HepG2 (cell line): ENCODE measurements at regions not wholly inside any gene's neighbourhood (a gene's known extent, or its start where the extent isn't known, plus 50 kb on each side); places are given as distances from the start of the nearest gene placed in this dataset.

Experiments
- ATAC-seq: fragments of 200-7000 bp; cut with Tn5 transposase; 3 replicates; pipeline ENCODE4 v1.9.1; 2020; ENCODE audit warnings: mild to moderate bottlenecking, moderate library complexity
- BruUV-seq: library from RNA; stranded (reverse); fragments of 400-500 nt; replicated peaks from 2 replicates; lab custom pipeline; 2021; lab: Mats Ljungman, UMichigan
- CTCF ChIA-PET: fragments of 300-600 bp; formaldehyde crosslinking; extraction: SDS; loops from one replicate; lab custom pipeline; 2021; ENCODE audit warnings: low total read pairs, inconsistent platforms, low intra/inter-chr PET ratio; lab: Yijun Ruan, JAX
- POLR2A ChIA-PET: fragments of 350-600 bp; sonication (Branson Sonifier 250); formaldehyde crosslinking; loops from one replicate; lab custom pipeline; 2020; ENCODE audit warnings: antibody characterized with exemption, inconsistent platforms; lab: Yijun Ruan, JAX
- DNase-seq: peaks from one replicate; pipeline ENCODE4 v3.0.0-alpha.2; 2015; ENCODE audit warnings: low spot score
- FAIRE-seq: peaks from 3 replicates; lab custom pipeline; 2011; peaks lifted over from hg19 to GRCh38; lab: Jason Lieb, UNC
- H2AFZ ChIP-seq: one replicate; pipeline ENCODE4 v1.6.1; 2011; ENCODE audit warnings: low read length, inconsistent platforms
- H3K27ac ChIP-seq: fragments of 300-600 bp; 3 replicates; pipeline ENCODE4 v1.8.0; 2011; ENCODE audit warnings: mixed run types, mild to moderate bottlenecking, mixed read lengths, low read length, inconsistent platforms; ENCODE audit not compliant: insufficient read depth; ENCODE audit errors: extremely low read length
- H3K27me3 ChIP-seq, 2 experiments: fragments of 200-600 bp in 1 of 2; 2 replicates in 1 of 2; 3 replicates in 1 of 2; pipeline versions ENCODE4 v1.6.0 to v1.8.0; 2011; ENCODE audit warnings: low read length in 2 of 2, mild to moderate bottlenecking in 2 of 2, moderate library complexity in 2 of 2, inconsistent platforms in 1 of 2; ENCODE audit not compliant: insufficient read depth in 2 of 2, control insufficient read depth in 1 of 2
- H3K36me3 ChIP-seq, 2 experiments: fragments of 200-600 bp in 1 of 2; replicated peaks in 1 of 2; 2 replicates in 1 of 2; 3 replicates in 1 of 2; pipeline versions ENCODE4 v1.5.1 to v1.8.0; 2011; ENCODE audit warnings: low read length in 2 of 2, inconsistent platforms in 1 of 2; ENCODE audit not compliant: insufficient read depth in 2 of 2, control insufficient read depth in 1 of 2
- H3K4me1 ChIP-seq: 2 replicates; pipeline ENCODE4 v1.5.1; 2012; ENCODE audit warnings: low read length, inconsistent platforms; ENCODE audit not compliant: insufficient read depth
- H3K4me2 ChIP-seq: 2 replicates; pipeline ENCODE4 v1.6.0; 2011; ENCODE audit warnings: low read depth, low read length, inconsistent platforms
- H3K4me3 ChIP-seq, 3 experiments: fragments of 200-600 bp in 1 of 3; sonication (generic), shearing (Covaris generic) in 1 of 3; replicated peaks in 1 of 3; 2 replicates each; pipeline ENCODE4 v1.5.1; 2011 to 2016; ENCODE audit warnings: low read length in 3 of 3, inconsistent platforms in 2 of 3, low read depth in 2 of 3, mild to moderate bottlenecking in 2 of 3, control low read depth in 1 of 3, mixed read lengths in 1 of 3; ENCODE audit not compliant: insufficient read depth in 1 of 3
- H3K79me2 ChIP-seq: one replicate; pipeline ENCODE4 v1.6.1; 2011; ENCODE audit warnings: low read length, inconsistent platforms; ENCODE audit not compliant: insufficient read depth
- H3K9ac ChIP-seq: 2 replicates; pipeline ENCODE4 v1.6.0; 2011; ENCODE audit warnings: mild to moderate bottlenecking, low read depth, low read length, inconsistent platforms; ENCODE audit not compliant: insufficient read depth
- H3K9me3 ChIP-seq: 2 replicates; pipeline ENCODE4 v1.5.1; 2012; ENCODE audit warnings: mild to moderate bottlenecking, low read length
- H4K20me1 ChIP-seq: 2 replicates; pipeline ENCODE4 v1.6.0; 2011; ENCODE audit warnings: inconsistent platforms, mild to moderate bottlenecking, low read length, moderate library complexity; ENCODE audit not compliant: insufficient read depth
- DPF2 ChIP-seq: sonication (generic); formaldehyde crosslinking; IDR thresholded peaks from 2 replicates; pipeline ENCODE4 v1.4.0; 2020; ENCODE audit warnings: mild to moderate bottlenecking, low read depth, missing genetic modification reagents, borderline replicate concordance
- JUNB ChIP-seq: sonication (generic); formaldehyde crosslinking; IDR thresholded peaks from 2 replicates; pipeline ENCODE4 v1.8.0; 2022; ENCODE audit warnings: missing genetic modification reagents, mild to moderate bottlenecking, borderline replicate concordance
- RBAK ChIP-seq: sonication (generic); formaldehyde crosslinking; IDR thresholded peaks from 2 replicates; pipeline ENCODE4 v1.5.1; 2020; ENCODE audit warnings: mild to moderate bottlenecking, missing genetic modification reagents
- RXRA ChIP-seq: sonication (generic); formaldehyde crosslinking; IDR thresholded peaks from 2 replicates; pipeline ENCODE4 v1.5.1; 2020; ENCODE audit warnings: missing genetic modification reagents
- SAFB2 ChIP-seq: sonication (generic); formaldehyde crosslinking; IDR thresholded peaks from 2 replicates; pipeline ENCODE4 v1.5.1; 2020; ENCODE audit warnings: missing genetic modification reagents, low read depth, mild to moderate bottlenecking, borderline replicate concordance
- SETDB1 ChIP-seq: sonication (generic); formaldehyde crosslinking; IDR thresholded peaks from 2 replicates; pipeline ENCODE4 v1.5.1; 2020; ENCODE audit warnings: missing genetic modification reagents, mild to moderate bottlenecking, borderline replicate concordance
- SNAPC4 ChIP-seq: sonication (generic); formaldehyde crosslinking; IDR thresholded peaks from 2 replicates; pipeline ENCODE4 v1.4.0; 2020; ENCODE audit warnings: mild to moderate bottlenecking, missing genetic modification reagents
- SRY ChIP-seq: sonication (generic); formaldehyde crosslinking; IDR thresholded peaks from 2 replicates; pipeline ENCODE4 v1.8.0; 2022; ENCODE audit warnings: mild to moderate bottlenecking, missing genetic modification reagents
- SSRP1 ChIP-seq: IDR thresholded peaks from 2 replicates; pipeline ENCODE4 v1.6.1; 2016; ENCODE audit warnings: control low read depth
- ZNF382 ChIP-seq: sonication (generic); formaldehyde crosslinking; IDR thresholded peaks from 2 replicates; pipeline ENCODE4 v1.5.0; 2020; ENCODE audit warnings: missing genetic modification reagents, mild to moderate bottlenecking, borderline replicate concordance
- WGBS: methylation state at CpG from one replicate; pipeline ENCODE4 v1.1.6; 2017; ENCODE audit warnings: low lambda C conversion rate; 5-methylcytosine and 5-hydroxymethylcytosine counted together
- in situ Hi-C: cut with HindIII; loops from 2 replicates; pipeline ENCODE4 v1.10.0; 2017; ENCODE audit warnings: low pct_unique_long_range_greater_than_20kb; ENCODE audit not compliant: extremely low pct_ligation_motif_present
- intact Hi-C: fragments of 100-400 bp; cut with micrococcal nuclease; formaldehyde crosslinking; loops from one replicate; pipeline ENCODE4 v1.10.0; 2022; ENCODE audit not compliant: unreplicated experiment
- TF ChIP-seq, protein P1 (sequence below): sonication (generic); formaldehyde crosslinking; conservative IDR thresholded peaks from 2 replicates; pipeline ENCODE4 v1.8.0; 2022; ENCODE audit warnings: low read depth, missing genetic modification reagents

- Histone ChIP-seq H4K20me1 (no peaks in the 10 kb centered on the region), H3K9ac (no peak overlapping the region), H3K27ac (no peak overlapping the region), H3K79me2 (no peaks in the 10 kb centered on the region), H3K4me3 (no peak overlapping the region), H3K4me2 (no peak overlapping the region), H3K27me3 (no peaks in the 10 kb centered on the region), H3K36me3 (no peaks in the 10 kb centered on the region), H3K4me1 (no peaks in the 10 kb centered on the region), H2AFZ (no peak overlapping the region), H3K9me3 (peaks cover 67% of the 10 kb centered on the region)
- ATAC-seq (no peak), FAIRE-seq (no peak), DNase-seq (no peak)
- ChIA-PET POLR2A (no interaction called here), CTCF (no interaction called here)
- TF ChIP-seq ZNF382 (no peak), DPF2 (CRISPR knock-in tag) (no peak), RBAK (CRISPR knock-in tag) (no peak), RXRA (CRISPR knock-in tag) (no peak), SETDB1 (CRISPR knock-in tag) (no peak)
- intact Hi-C loops (no loop called here), in situ Hi-C loops (no loop called here)
- no TSS peak for BruUV-seq
- WGBS, result 15% methylated on average over 4 of the region's 4 CpGs
Measured at GRCh38 chr7:9453521-9453920, 1020.1 kb downstream of the NXPH1 start.

GRCh38 chr7:9488555-9488954, 1055.1 kb downstream of the NXPH1 start:
- Histone ChIP-seq H3K4me2 (no peak overlapping the region), H3K27ac (no peak overlapping the region), H3K27me3 (no peaks in the 10 kb centered on the region), H3K9me3 (peaks cover 76% of the 10 kb centered on the region), H2AFZ (no peak overlapping the region), H3K79me2 (no peaks in the 10 kb centered on the region), H4K20me1 (no peaks in the 10 kb centered on the region), H3K9ac (no peak overlapping the region), H3K4me1 (no peaks in the 10 kb centered on the region), H3K36me3 (no peaks in the 10 kb centered on the region), H3K4me3 (no peak overlapping the region)
- in situ Hi-C loops, result no loop called here
- POLR2A ChIA-PET, result no interaction called here
- TF ChIP-seq, protein P1, sequence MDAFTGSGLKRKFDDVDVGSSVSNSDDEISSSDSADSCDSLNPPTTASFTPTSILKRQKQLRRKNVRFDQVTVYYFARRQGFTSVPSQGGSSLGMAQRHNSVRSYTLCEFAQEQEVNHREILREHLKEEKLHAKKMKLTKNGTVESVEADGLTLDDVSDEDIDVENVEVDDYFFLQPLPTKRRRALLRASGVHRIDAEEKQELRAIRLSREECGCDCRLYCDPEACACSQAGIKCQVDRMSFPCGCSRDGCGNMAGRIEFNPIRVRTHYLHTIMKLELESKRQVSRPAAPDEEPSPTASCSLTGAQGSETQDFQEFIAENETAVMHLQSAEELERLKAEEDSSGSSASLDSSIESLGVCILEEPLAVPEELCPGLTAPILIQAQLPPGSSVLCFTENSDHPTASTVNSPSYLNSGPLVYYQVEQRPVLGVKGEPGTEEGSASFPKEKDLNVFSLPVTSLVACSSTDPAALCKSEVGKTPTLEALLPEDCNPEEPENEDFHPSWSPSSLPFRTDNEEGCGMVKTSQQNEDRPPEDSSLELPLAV (CRISPR knock-in tag), result no peak
- TF ChIP-seq JUNB (CRISPR knock-in tag) (no peak), SRY (CRISPR knock-in tag) (no peak), SAFB2 (CRISPR knock-in tag) (no peak), SNAPC4 (CRISPR knock-in tag) (no peak), SSRP1 (CRISPR knock-in tag) (no peak)
- no TSS peak for BruUV-seq
- DNase-seq (no peak), ATAC-seq (no peak), FAIRE-seq (no peak)
- intact Hi-C loops, result no loop called here
- CTCF ChIA-PET, result no interaction called here
